Right lobe of liver (tissue), 6 donors: ENCODE measurements at regions not wholly inside any gene's neighbourhood (a gene's known extent, or its start where the extent isn't known, plus 50 kb on each side); places are given as distances from the start of the nearest gene placed in this dataset.

ENCODE experiments used
- ATAC-seq, 4 donors: fragments of 200-7000 bp; cut with Tn5 transposase; one replicate each; pipeline ENCODE4 v1.9.1; 2020; ENCODE audit warnings: mild to moderate bottlenecking in 4 of 4, moderate library complexity in 4 of 4
- DNase-seq, 3 donors: peaks; one replicate each; pipeline ENCODE4 v3.0.0-alpha.2; 2020
- H3K27ac ChIP-seq, 3 donors: fragments of 200-600 bp; one replicate each; pipeline ENCODE4 v1.8.0; 2022
- H3K27me3 ChIP-seq, 2 donors: fragments of 200-600 bp; one replicate each; pipeline ENCODE4 v1.8.0; 2022
- H3K36me3 ChIP-seq, 4 donors: fragments of 200-600 bp; sonication (generic) in 1 of 4; one replicate each; pipeline versions ENCODE4 v1.5.1 to v1.8.0; 2017 to 2022; ENCODE audit warnings: control low read depth in 1 of 4
- H3K4me1 ChIP-seq, 4 donors: fragments of 200-600 bp; sonication (generic) in 1 of 4; one replicate each; pipeline versions ENCODE4 v1.5.1 to v1.8.0; 2017 to 2022; ENCODE audit warnings: control low read depth in 1 of 4
- H3K4me3 ChIP-seq, 3 donors: fragments of 200-600 bp; one replicate each; pipeline ENCODE4 v1.8.0; 2022
- H3K9me3 ChIP-seq, 4 donors: fragments of 200-600 bp; sonication (generic) in 1 of 4; one replicate each; pipeline versions ENCODE4 v1.5.1 to v1.8.0; 2017 to 2022; ENCODE audit warnings: control low read depth in 1 of 4
- CTCF ChIP-seq, 4 donors: fragments of 200-600 bp in 3 of 4; fragments of 450-650 bp in 1 of 4; IDR thresholded peaks; one replicate each; pipeline versions ENCODE4 v1.5.1 to v1.8.0; 2016 to 2022; ENCODE audit warnings: antibody characterized with exemption in 4 of 4, mild to moderate bottlenecking in 2 of 4
- POLR2A ChIP-seq: fragments of 450-650 bp; IDR thresholded peaks from one replicate; pipeline ENCODE4 v1.6.1; 2017; ENCODE audit warnings: antibody characterized with exemption, mild to moderate bottlenecking
- WGBS: methylation state at CpG from one replicate; pipeline ENCODE4 v1.1.6; 2018; ENCODE audit warnings: low coverage, low lambda C conversion rate; ENCODE audit not compliant: insufficient coverage; ENCODE audit errors: missing lambda C conversion rate; 5-methylcytosine and 5-hydroxymethylcytosine counted together
- intact Hi-C, 2 donors: fragments of 100-400 bp; cut with DNase I; formaldehyde crosslinking; loops; one replicate each; pipeline versions ENCODE4 v1.11.2 to v1.14.1; 2022
- donor health status: DM: no; HTN: yes; CAD: no.
- donor health status: DM: no; HTN: no; CAD: no.
- donor health status: DM: no; HTN: no; CAD: no.
- donor health status: DM: no; HTN: yes; CAD: no.
- donor health status: DM: no; HTN: yes; CAD: no.

GRCh38 chr15:88323468-88323867 lies 66.9 kb upstream of the NTRK3 start:
- Histone ChIP-seq H3K36me3 (no peaks in the 10 kb centered on the region), H3K9me3 (no peaks in the 10 kb centered on the region), H3K4me3 (no peak overlapping the region), H3K4me1 (no peaks in the 10 kb centered on the region), H3K27me3 (no peaks in the 10 kb centered on the region), H3K27ac (no peak overlapping the region)
- TF ChIP-seq POLR2A (no peak), CTCF (IDR thresholded peaks at IDR 0.05) (no peak)
- no peak for ATAC-seq
- intact Hi-C loops: no loop called here
- DNase-seq: no peak
- WGBS: 59% methylated on average over 5 of the region's 8 CpGs

GRCh38 chr15:88322461-88322860 lies 65.9 kb upstream of the NTRK3 start:
- Histone ChIP-seq H3K4me3 (no peak overlapping the region), H3K27ac (no peak overlapping the region), H3K36me3 (no peaks in the 10 kb centered on the region), H3K27me3 (no peaks in the 10 kb centered on the region), H3K9me3 (no peaks in the 10 kb centered on the region), H3K4me1 (no peaks in the 10 kb centered on the region)
- 49% methylated on average over 3 of the region's 3 CpGs for WGBS
- intact Hi-C loops: no loop called here
- ATAC-seq (no peak), DNase-seq (no peak)
- no peak for TF ChIP-seq CTCF (IDR thresholded peaks at IDR 0.05)

DNA sequence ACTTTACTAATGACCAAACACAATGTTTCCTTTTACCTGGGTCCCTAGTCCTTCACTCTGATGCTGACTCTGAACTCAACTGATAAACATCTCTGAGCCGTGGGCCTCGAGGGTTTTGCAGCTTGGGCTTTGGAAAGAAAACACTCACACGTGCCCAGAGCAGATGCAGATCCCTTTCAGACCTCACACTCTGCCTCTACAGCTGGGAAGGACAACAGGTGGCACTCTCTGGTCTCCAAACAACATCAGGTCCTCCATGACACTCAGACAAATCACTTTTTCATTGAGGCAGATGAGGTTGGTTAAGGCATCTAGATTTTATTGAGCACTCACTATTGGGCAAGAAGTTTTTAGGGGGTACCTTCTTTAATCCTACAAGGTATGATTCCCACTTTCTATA lies 64.7 kb upstream of the NTRK3 start:
- intact Hi-C loops: no loop called here
- 11% methylated on average over 3 of the region's 3 CpGs for WGBS
- DNase-seq (no peak), ATAC-seq (no peak)
- Histone ChIP-seq H3K4me3 (no peak overlapping the region), H3K9me3 (no peaks in the 10 kb centered on the region), H3K4me1 (no peaks in the 10 kb centered on the region), H3K27ac (no peak overlapping the region), H3K36me3 (no peaks in the 10 kb centered on the region), H3K27me3 (no peaks in the 10 kb centered on the region)
- TF ChIP-seq POLR2A (no peak), CTCF (IDR thresholded peaks at IDR 0.05) (no peak)

DNA sequence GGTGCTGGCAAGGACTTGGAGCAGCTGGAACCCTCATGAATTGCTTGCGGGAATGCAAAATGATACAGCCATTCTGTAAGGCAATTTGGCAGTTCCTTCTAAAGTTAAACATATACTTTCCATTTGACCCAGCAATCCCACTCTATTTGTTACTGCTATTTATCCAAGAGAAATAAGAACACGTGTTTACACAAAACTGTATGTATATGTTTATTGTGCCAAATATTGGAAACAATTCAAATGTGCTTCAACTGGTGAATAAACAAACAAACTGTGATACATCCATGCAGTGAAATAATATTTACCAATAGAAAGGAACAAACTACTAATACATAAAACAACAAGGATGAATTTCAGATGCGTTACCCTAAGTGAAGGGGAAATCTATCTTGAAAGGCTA lies 60.0 kb upstream of the NTRK3 start:
- Histone ChIP-seq H3K36me3 (no peaks in the 10 kb centered on the region), H3K27me3 (no peaks in the 10 kb centered on the region), H3K27ac (no peak overlapping the region), H3K9me3 (no peaks in the 10 kb centered on the region), H3K4me3 (no peak overlapping the region), H3K4me1 (no peaks in the 10 kb centered on the region)
- no peak for ATAC-seq
- WGBS: 53% methylated on average over 3 of the region's 3 CpGs
- no peak for DNase-seq
- no peak for TF ChIP-seq CTCF (IDR thresholded peaks at IDR 0.05)
- TF ChIP-seq POLR2A: no peak
- intact Hi-C loops: no loop called here

DNA sequence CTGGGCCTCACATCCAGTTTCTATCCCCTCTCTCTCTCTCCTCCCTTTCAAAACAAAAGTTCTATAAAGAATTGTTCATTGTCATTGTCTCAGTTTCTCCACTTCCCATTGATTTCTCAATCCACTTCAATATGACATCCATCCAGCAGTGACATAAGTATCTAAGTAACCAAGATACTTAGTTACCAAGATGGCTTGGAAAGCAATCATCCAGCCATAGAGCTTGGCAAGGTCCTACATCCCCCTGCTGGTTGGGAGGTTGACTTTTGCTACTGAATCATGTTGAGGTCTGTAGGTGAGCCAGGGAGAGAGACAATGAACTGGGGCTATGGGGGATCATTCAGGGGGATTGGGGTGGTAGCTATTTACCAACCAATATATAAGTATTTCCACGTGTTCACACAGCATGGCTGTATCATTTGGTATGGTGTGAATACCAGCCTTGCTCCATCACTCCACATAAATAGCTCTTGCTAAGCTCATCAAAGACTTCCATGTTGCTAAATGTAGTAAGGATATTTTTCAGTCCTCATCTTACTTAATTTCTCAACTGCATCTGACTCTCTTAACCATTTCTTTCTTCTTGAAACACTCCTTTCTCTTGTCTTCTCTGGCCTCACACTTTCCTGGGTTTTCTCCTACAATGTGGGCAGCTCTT lies 58.8 kb upstream of the NTRK3 start:
- ATAC-seq (no peak), DNase-seq (no peak)
- no peak for TF ChIP-seq CTCF (IDR thresholded peaks at IDR 0.05)
- no peak for TF ChIP-seq POLR2A
- no peaks in the 10 kb centered on the region for H3K4me1 ChIP-seq
- no peaks in the 10 kb centered on the region for H3K27me3 ChIP-seq
- no peak overlapping the region for H3K27ac ChIP-seq
- no peak overlapping the region for H3K4me3 ChIP-seq
- no peaks in the 10 kb centered on the region for H3K9me3 ChIP-seq
- intact Hi-C loops: no loop called here
- no peaks in the 10 kb centered on the region for H3K36me3 ChIP-seq
- WGBS: 43% methylated on average over 1 of the region's 1 CpG
